Posterior vena cava (tissue), 2 donors: ENCODE measurements at regions not wholly inside any gene's neighbourhood (a gene's known extent, or its start where the extent isn't known, plus 50 kb on each side); places are given as distances from the start of the nearest gene placed in this dataset.
"Not testable (repeated sequence)": the region's sequence is repeated elsewhere in the genome, so short reads cannot be mapped to it uniquely, and the experiment has no call there.

Experiments
- DNase-seq: peaks from one replicate; pipeline ENCODE4 v3.0.0-alpha.2; 2020; ENCODE audit warnings: low spot score
- intact Hi-C, 2 donors: fragments of 100-400 bp; cut with DNase I; formaldehyde crosslinking; loops; one replicate each; pipeline versions ENCODE4 v1.14.1 to v1.14.2; 2022 to 2023
- donor health status: DM: yes; HTN: yes; CAD: no.
- donor health status: DM: yes; HTN: yes; CAD: no.

DNA sequence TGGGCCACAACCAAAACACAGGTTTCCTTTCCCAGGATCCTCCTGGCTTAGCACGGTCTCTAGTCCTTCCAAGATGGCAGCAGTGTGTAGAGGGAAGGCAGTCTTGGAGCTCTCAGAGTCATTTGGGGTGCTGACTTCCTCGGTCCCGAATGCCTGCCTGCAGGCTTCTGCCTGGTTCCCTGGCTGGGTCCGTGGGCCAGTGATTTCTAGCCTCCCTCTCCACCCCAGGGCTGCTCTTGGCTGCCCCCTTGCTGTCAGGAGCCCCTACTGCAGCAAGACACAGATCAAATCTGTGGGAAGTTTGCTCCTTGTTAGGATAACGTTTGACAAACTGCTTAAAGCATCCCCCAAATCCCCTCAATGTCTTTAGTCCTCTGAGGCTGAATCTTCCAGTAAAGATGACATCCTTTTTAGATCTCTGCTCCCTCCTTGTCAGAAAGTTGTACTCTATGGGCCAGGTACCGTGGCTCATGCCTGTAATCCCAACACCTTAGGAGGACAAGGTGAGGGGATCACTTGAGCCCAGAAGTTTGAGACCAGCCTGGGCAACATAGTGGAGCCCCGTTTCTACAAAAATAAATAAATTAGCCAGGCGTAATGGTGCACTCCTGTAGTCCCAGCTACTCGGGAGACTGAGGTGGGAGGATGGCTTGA, 272.5 kb downstream of the RRAGC start:
- DNase-seq = no peak
- intact Hi-C loops = no loop called here

DNA sequence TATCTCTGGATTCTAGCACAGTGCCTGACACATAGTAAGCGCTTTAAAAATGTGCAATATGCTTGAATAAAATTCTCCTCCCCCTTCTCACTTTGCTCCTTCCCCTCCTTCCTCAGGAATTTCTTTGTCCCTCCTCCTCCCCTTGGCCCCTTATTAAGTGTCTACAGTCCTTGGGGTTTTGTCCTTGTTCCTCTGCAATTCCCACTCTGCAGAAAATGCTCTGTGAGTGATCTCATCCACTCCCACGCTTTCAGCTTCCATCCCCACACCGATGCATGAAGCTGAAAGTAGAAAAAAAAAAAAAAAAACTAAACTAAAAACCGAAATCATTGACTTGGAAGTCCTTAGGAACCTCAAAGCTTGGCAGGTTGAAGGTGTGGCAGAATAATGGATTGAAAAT, 273.6 kb downstream of the RRAGC start:
- intact Hi-C loops = no loop called here
- DNase-seq = no peak

DNA sequence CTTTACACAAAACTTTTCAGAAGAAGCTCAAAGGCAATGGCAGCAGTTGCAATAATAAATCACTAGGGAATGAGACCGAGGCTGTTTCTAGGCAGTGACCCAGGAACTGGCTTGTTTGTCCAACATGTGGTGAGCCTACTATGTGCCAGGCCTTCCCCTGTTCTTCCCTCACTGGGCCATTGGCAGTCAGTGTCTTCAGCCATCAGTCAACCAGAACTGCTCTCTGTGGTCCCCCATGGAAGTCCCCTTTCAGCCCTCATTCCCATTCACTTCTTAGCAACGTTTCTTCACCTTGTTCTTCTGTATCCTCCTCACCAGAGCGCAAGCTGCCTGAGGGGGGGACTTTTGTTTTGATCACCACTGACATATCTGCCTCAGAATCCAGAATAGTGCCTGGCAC, 274.1 kb downstream of the RRAGC start:
- DNase-seq = no peak
- intact Hi-C loops = no loop called here

DNA sequence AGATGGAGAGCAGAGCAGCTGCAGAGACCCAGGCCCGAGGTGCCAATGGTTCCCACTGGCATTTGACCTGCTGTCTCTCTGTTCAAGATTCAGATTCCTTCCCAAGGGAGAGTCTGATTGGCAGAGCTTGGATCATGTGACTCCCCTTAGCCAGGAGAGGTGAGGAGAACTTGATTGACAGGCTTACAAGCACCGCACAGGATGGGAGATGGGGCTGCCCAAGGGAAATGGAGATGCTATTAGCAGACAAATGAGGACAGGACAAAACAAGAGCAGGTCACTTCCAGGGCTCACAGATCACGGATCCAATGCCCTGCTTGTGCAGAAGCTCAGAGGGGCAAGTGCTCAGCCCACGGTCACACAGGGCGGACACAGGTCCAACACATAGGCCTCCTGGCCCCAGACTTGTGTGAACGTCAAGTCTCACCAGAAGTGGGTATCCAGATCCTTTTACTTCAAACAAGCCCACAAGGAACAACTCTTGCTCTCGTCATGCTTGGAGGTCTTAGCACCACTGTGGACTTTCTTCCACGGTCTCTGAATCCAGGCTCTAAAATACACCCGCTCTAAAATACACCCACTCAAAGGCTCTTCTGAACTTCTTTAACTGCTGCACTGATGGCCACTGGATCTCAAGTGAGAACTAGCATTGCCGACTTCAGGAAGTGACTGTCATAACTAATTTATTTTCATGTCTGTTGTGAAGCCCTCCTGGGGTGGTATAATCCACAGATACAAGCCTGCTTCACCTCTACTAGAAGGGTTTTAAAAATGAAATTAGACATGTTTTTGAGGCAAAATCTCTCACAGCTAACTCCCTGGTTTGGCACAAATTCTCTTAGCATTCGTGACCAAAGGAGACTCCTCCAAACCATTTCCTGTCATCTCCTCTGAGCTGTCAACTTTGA, 274.9 kb downstream of the RRAGC start:
- intact Hi-C loops = no loop called here
- DNase-seq = no peak

DNA sequence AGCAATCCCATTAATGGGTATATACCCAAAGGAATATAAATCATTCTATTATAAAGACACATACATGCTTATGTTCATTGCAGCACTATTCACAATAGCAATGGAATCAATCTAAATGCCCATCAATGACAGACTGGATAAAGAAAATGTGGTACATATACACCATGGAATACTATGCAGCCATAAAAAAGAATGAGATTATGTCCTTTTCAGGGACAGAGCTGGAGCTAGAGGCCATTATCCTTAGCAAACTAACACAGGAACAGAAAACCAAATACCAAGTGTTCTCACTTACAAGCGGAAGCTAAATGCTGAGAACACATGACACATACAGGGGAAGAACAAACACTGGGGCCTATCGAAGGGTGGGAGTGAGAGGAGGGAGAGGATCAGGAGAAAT, 276.3 kb downstream of the RRAGC start:
- DNase-seq, intact Hi-C loops: not testable (repeated sequence)

DNA sequence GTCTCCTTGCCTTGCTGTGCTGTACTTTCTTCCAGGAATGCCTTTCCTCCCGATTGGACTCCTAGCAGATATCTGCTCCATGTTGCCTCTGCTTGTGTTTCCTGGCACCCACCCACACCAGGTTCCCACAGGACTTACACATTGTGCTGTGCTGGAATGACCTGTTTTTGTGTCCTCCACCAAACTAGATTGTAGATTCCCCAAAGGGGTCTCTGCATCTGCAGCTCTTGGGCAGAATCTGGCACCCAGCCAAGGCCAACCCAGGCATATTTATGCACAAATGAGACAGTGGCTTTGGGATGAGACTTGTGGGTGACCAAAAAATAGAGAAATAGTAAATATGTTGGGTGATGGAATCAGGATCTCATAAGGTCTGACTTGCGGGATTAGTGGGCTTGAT, 278.2 kb downstream of the RRAGC start:
- no peak for DNase-seq
- intact Hi-C loops = no loop called here

DNA sequence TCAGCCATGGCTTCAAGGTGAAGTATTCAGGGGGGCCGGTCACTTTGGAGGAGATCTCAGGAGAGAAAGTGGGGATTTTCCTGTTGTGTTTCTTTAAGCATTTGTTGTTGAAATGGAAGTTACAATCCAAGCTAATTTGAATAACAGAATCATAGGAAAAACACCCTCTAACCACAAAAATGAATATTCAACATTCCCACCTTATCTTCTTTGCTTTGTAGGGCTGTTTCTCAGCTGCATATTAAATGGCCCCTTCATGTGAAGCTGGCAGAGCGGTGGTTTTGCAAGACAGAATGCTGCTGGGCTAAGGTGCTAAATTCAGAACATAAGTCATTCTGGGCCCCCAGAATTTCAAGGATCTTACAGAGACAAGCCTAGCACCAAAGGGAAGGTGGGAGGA, 279.0 kb downstream of the RRAGC start:
- DNase-seq = no peak
- intact Hi-C loops = no loop called here

DNA sequence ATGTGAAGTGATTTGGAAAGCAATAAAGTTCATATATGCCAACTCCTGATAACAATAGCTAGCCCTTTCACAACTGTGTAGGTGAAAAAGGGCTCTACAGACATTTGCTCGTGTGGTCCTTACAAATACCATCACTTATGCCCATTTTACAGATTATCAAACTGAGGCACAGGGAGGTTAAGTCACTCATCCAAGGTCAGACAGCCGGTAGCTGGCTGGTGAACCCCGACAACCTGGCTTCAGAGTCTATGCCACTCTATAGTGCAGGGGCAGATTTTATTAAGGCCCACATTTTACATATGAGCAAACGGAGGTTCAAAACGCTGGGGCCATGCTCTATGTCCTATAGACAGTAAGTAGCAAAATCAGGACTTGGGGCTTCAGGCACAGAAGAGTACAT, 280.5 kb downstream of the RRAGC start:
- DNase-seq = no peak
- intact Hi-C loops = no loop called here

DNA sequence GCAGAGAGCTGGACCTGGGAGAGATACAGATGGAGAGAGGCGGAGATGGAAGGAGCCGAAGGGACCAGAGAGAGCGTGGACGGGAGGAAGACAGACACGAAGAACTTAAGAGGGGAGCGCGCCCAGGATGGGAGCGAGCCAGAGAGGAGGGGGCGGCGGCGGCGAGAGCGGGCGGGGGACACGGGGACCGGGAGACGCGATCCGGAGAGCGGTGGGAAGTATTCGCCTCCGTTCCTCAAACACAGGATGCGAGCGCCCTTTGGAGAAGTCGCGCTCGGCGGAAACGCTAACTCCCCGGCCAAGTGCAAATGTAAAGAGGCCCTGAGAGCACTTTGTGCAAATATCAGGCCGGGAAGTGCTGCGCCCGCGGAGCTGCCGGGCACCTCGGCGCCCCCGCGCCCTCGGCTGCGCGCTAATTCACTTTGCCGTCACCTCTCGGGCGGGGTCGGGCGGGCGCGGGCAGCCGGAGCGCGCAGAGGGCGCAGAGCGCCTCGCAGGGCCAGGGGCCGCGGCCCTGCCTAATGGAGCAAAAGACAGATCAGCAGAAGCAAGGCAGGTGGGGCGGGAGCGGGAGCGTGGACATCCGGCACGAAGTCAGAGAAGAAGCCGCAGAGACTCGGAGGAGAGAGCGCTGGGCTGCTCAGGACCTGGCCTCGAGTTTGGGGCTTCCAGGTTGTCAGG, 281.2 kb downstream of the RRAGC start:
- intact Hi-C loops = no loop called here
- no peak for DNase-seq

DNA sequence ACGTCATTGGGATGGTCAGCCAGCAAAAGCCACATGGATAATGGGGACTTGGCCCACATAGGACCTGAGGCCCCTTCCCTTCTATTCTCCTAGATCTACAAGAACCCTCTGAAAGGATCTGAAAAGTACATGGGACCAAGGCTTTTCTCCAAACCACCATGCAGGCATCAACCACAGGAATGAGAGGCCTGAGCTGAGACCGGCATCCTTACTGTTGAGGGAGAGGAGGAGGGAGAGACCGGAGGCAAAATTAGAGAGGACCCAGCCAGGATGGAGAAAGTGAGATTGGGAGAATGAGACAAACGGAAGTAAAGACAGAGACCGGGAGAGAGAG, 281.7 kb downstream of the RRAGC start:
- no peak for DNase-seq

DNA sequence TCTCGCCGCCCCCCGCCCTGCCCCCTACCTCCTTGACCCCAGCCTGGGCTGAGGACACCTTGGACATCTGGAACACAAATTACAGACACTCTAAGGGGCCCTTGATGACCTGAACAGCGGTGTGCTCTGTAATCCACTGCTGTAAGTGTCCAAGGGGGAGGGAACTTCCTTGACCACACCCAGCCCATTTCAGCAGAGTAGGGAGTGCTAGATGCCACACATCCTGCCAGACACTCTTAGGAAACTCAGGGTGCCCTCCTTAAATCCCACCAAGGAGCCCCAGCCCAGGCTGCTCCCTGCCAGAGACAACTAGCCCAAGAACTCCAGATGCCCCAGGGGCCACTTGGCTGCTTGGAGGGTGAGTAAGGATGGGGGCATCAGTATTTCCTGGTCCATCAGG, 282.2 kb downstream of the RRAGC start:
- DNase-seq = no peak
- intact Hi-C loops = no loop called here

More for the DNA sequence above, 281.7 kb downstream of the RRAGC start:
- intact Hi-C loops = no loop called here

DNA sequence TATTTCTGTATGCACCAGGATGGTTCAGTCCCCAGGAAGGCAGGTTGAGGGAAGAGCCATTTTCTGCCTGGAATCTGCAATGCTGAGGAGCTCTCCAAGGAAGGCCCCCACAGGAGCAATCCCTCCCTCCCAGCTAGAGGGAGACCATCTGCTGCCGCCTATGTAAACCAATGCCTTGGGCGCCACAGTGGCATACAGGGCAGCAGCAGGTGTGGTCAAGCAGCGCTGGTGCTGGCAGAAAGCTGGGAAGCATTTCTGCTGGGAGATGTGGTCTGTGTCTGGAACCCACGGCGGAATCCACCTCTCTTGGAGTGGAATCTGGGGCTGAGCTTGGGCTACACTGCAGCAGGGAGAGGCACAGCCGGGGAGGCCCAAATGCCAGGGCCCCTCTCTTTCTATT, 283.3 kb downstream of the RRAGC start:
- DNase-seq = no peak
- intact Hi-C loops = no loop called here

DNA sequence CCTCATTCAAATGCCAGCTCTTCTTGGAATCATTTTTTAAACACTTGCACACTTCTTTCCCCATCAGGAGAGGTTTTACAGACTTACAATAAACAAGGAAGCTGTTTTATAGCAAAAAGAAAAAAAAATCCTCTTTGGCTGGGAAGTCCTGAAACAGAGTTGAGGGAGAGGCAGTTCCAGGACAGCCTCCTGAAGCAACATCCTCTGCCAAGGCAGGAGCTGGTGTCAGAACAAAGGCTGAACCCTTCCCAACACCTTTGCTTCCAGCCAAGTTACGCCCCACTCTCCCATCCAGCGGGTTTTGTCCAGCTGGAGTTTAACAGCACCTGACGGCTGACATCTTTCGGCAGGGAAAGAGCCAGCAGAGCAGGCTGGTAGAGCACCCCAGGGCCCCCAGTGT, 287.8 kb downstream of the RRAGC start:
- intact Hi-C loops = no loop called here
- DNase-seq = no peak

DNA sequence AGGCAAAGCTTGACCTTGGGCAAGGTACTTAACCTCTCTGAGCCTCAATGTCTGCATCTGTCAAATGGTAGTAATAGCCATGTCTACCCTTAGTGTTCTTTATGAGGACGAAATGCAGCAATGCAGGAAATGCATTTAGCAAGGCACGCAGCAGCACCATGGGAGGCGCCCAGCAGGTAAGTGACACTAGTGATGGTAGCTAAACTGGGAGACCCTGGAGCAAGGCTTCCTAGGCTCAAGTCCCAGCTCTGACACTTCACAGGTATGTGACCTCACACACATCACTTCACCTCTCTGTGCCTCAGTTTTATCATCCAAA, 289.0 kb downstream of the RRAGC start:
- no peak for DNase-seq
- intact Hi-C loops = no loop called here

DNA sequence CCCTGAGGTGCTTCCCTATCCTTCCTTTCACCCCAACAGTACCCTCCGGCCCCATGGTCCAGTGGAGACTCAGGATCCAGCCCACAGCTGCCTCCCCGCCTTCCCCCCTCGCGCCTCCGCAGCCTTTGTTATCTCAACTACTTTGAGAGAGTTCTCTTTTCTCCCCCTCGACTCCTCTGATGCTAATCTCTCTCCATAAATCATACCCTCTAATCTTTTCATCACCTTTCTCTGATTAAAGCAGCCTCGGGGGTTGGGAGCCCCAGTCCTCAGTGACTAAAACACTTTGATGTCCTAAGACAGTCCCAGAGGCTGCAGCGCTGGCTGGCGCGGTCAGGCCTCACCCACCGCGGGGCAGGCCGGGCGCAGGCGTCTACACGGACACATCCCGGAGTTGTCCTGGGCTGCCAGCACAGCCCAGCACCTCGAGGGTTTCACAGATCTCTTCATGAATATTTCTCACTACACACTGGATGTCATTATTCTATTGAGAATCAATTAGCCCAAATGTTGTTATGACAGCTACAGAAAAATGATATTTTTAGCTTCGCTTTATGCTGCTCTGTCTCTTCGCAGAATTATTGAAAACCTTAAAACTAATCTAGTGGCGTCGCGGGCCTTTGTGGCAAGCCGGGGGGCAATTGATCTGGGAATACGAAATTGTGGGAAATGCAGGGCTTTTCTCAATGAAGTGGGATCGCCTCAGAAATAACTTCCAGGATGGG, 289.5 kb downstream of the RRAGC start:
- intact Hi-C loops = no loop called here
- DNase-seq = no peak

DNA sequence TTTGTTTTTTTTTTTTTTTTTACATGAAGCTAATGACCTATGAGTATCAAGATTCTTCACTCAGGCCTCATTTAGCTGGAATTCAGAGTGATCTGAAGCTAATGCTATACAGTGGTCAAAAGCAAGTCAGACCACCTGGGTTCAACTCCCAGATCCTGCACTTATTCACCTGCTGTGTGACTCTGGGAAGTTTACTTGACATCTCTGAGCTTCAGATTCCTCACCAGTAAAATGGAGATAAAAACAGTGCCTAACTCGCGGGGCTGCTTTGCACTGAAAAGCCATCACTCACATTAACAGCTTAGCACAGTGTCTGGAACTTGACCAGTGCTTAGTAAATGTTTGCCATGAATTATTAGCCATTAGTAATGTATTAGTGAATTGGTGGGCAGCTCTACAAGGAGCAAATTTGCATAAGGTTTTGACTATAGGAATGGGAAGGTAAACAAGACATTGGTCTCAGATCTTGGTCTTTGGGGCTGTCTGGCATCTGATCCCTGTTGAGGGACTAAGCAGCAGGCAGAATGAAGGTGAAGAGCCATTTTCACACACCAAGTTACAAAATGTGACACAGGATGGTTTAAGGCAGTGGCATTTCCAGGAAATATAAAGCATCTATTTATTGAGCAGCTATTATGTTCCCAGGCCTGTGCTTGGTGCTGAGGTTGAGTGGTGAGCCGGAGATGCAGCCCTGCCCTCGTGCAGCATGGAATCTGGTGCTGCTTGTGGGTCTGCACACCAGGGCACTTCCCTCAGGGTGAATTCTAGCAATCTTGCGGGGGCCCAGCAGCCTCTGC, 291.3 kb downstream of the RRAGC start:
- intact Hi-C loops = loop anchor here in 1 of 2 donors (1.0 kb wide), 1 partner anchor 29 kb away; no protein-coding TSS in a partner anchor

DNA sequence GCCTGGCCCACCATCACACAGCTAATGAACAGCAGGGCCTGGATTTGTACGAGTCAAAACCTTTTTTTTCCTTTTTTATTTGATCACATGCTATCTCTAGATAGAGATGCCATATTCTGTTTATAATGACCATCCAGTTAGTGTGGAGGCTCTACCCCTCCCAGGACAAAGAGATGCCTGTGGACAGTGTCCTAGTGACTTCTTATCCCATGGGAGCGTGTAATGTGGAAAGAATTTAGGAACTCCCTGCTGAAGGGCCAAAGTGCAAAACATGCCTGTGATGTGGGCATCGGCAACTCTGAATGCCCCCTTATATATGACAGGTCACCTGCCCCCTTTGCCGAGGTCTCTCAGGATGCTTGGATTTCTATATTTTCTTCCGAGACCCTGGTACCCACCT, 292.2 kb downstream of the RRAGC start:
- DNase-seq = no peak
- intact Hi-C loops = no loop called here

More for the DNA sequence above, 291.3 kb downstream of the RRAGC start:
- no peak for DNase-seq

DNA sequence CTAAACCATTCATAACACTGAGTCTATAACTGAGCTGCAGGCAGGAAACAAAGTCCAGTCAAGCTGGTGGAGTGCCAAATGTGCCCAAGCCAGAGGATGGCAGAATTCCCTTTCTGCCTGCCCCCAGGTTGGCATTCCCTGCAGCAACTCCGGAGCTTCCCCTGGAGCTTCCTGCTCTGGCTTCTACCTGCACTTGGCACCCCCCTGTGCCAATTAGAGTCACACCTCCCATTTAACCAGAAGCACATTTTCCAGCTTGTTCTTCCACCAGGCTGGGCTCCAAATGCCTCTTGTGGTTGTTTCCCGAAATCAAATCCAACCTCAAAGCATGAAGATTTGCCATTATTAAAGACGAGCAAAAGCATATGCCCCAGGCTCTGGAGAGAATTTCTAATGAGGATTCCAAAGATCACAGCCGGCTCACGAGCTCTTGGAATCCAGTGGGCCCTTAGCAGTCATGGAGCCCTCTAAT, 294.5 kb downstream of the RRAGC start:
- intact Hi-C loops = no loop called here
- DNase-seq = no peak
